ENCODE measurements at regions not wholly inside any gene's neighbourhood (a gene's known extent, or its start where the extent isn't known, plus 50 kb on each side); places are given as distances from the start of the nearest gene placed in this dataset.

- Histone ChIP-seq H3K4me3 (no peak overlapping the region), H3K36me3 (no peaks in the 10 kb centered on the region), H3K27ac (no peak overlapping the region), H3K9me3 (no peaks in the 10 kb centered on the region), H3K4me1 (no peaks in the 10 kb centered on the region), H3K27me3 (ENCODE audit: low read depth) (no peaks in the 10 kb centered on the region)
- DNase-seq (no peak), ATAC-seq (no peak)
- intact Hi-C loops (cut with DNase I) = no loop called here
- TF ChIP-seq CTCF (IDR thresholded peaks at IDR 0.05) = no peak
Measured at GRCh38 chr1:58340185-58340584, 206.3 kb downstream of the OMA1 start.

- H3K27me3 ChIP-seq (ENCODE audit: low read depth) = no peaks in the 10 kb centered on the region
- H3K36me3 ChIP-seq = no peaks in the 10 kb centered on the region
- no peak overlapping the region for H3K4me3 ChIP-seq
- no peak for ATAC-seq
- no peak overlapping the region for H3K27ac ChIP-seq
- no peaks in the 10 kb centered on the region for H3K4me1 ChIP-seq
- DNase-seq = no peak
- TF ChIP-seq CTCF (IDR thresholded peaks at IDR 0.05) = no peak
- no peaks in the 10 kb centered on the region for H3K9me3 ChIP-seq
- intact Hi-C loops (cut with DNase I) = no loop called here
Measured at GRCh38 chr1:58338081-58338480, 208.4 kb downstream of the OMA1 start.

GRCh38 chr1:58333511-58333910 lies 213.0 kb downstream of the OMA1 start:
- intact Hi-C loops (cut with DNase I) = no loop called here
- H3K27ac ChIP-seq = no peak overlapping the region
- ATAC-seq (no peak), DNase-seq (no peak)
- no peaks in the 10 kb centered on the region for H3K4me1 ChIP-seq
- H3K27me3 ChIP-seq (ENCODE audit: low read depth) = no peaks in the 10 kb centered on the region
- H3K4me3 ChIP-seq = no peak overlapping the region
- no peaks in the 10 kb centered on the region for H3K36me3 ChIP-seq
- H3K9me3 ChIP-seq = no peaks in the 10 kb centered on the region
- no peak for TF ChIP-seq CTCF (IDR thresholded peaks at IDR 0.05)

- H3K27me3 ChIP-seq (ENCODE audit: low read depth) = no peaks in the 10 kb centered on the region
- intact Hi-C loops (cut with DNase I) = no loop called here
- ATAC-seq (no peak), DNase-seq (no peak)
- H3K27ac ChIP-seq = no peak overlapping the region
- no peaks in the 10 kb centered on the region for H3K4me1 ChIP-seq
- H3K4me3 ChIP-seq = no peak overlapping the region
- no peak for TF ChIP-seq CTCF (IDR thresholded peaks at IDR 0.05)
- no peaks in the 10 kb centered on the region for H3K36me3 ChIP-seq
- no peaks in the 10 kb centered on the region for H3K9me3 ChIP-seq
Measured at GRCh38 chr1:58331156-58331555, 215.4 kb downstream of the OMA1 start.

- H3K4me3 ChIP-seq = no peak overlapping the region
- H3K36me3 ChIP-seq = no peaks in the 10 kb centered on the region
- intact Hi-C loops (cut with DNase I) = no loop called here
- H3K27me3 ChIP-seq (ENCODE audit: low read depth) = no peaks in the 10 kb centered on the region
- H3K4me1 ChIP-seq = no peaks in the 10 kb centered on the region
- TF ChIP-seq CTCF (IDR thresholded peaks at IDR 0.05) = no peak
- no peaks in the 10 kb centered on the region for H3K9me3 ChIP-seq
- H3K27ac ChIP-seq = no peak overlapping the region
- DNase-seq = no peak
- no peak for ATAC-seq
Measured at GRCh38 chr1:58325866-58326265, 220.7 kb downstream of the OMA1 start.

GRCh38 chr1:58324558-58324957 lies 222.0 kb downstream of the OMA1 start:
- no peak for TF ChIP-seq CTCF (IDR thresholded peaks at IDR 0.05)
- Histone ChIP-seq H3K4me1 (no peaks in the 10 kb centered on the region), H3K4me3 (no peak overlapping the region), H3K27me3 (ENCODE audit: low read depth) (no peaks in the 10 kb centered on the region), H3K9me3 (no peaks in the 10 kb centered on the region), H3K27ac (no peak overlapping the region), H3K36me3 (no peaks in the 10 kb centered on the region)
- DNase-seq (no peak), ATAC-seq (no peak)
- intact Hi-C loops (cut with DNase I) = no loop called here
